Caki2 (cell line): ENCODE measurements at regions not wholly inside any gene's neighbourhood (a gene's known extent, or its start where the extent isn't known, plus 50 kb on each side); places are given as distances from the start of the nearest gene placed in this dataset.

Experiments
- DNase-seq: peaks from one replicate; pipeline ENCODE4 v3.0.0-alpha.2; 2015; ENCODE audit warnings: low read depth
- in situ Hi-C: cut with HindIII; loops from 2 replicates; pipeline ENCODE4 v1.10.0; 2016; ENCODE audit warnings: low sequenced_read_pairs, low pct_unique_long_range_greater_than_20kb, mixed read lengths

DNA sequence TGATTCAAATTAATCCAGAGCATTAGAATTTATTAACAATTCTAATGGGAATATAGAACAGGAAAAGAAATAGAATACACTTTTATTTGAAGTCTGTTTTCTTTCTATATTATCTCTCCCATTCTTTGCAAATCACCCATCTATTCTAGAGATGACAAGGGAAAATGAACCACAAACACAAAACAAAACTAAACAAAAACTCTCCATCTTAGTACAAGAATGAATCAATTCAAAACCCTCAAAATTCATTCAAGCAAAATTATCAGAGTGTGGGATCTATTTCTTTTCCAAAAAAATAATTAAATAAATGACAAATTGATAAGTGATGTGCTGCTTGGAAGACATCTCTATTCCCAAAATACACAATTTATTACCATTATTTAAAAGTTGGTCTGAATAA is 400.1 kb upstream of the NWD2 start:
- in situ Hi-C loops = no loop called here
- no peak for DNase-seq

DNA sequence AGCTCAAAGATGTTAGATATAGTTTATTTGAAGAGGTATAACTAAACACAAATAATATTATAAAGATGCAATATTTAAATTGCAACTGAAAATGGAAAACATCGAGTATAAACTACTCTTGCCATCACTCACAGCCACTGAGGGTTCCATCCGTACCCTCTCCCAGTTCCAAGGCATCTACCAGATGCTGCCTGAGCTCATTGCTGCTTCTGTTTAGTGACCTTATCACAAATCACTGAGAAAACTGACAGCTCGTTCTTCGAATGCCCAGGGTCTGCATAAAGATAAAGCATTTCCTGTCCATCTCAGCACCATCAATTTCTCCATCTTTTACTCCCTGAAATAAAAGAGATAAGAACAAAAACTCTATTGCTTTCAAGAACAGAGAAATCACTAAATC is 391.7 kb upstream of the NWD2 start:
- no peak for DNase-seq
- in situ Hi-C loops = no loop called here

- in situ Hi-C loops = no loop called here
- no peak for DNase-seq
Observed at GRCh38 chr4:36854554-36854953, 390.0 kb upstream of the NWD2 start.

DNA sequence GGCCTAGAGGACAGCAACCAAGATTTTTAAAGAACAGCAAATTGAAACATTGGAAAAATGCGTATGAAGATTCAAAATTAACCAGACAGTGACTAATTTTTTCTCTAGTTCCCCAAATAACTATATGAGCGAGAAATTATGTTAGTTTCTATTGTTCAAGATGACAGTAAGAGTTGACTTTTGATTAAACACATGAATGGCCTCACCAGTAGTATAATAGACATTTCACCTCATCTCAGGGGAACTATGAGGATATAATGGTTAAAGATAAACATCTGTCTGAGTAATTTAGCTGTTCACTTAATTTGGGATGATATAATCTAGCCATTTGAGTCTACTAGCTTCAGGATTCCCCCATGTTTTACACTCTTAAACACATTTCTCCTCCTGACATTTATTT is 380.9 kb upstream of the NWD2 start:
- in situ Hi-C loops = no loop called here
- DNase-seq = no peak

DNA sequence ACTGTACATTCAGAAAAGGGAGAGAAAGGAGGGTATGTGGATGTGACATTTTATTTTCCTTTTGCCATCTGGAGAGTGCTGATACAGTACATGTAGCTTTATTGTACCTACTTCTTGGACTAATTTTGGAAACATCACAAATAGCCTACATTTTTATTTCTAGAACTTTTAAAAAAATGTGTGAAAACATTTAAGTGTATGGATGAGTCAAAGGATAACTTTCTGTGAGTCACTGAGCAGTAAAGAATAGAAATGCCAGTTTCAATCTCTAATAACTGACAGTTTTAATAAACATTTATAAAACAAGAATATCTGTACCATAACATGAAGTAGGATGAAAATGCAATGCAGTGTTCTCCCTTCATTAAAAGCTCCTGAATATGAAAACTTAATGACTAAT is 374.4 kb upstream of the NWD2 start:
- in situ Hi-C loops = no loop called here
- DNase-seq = no peak

DNA sequence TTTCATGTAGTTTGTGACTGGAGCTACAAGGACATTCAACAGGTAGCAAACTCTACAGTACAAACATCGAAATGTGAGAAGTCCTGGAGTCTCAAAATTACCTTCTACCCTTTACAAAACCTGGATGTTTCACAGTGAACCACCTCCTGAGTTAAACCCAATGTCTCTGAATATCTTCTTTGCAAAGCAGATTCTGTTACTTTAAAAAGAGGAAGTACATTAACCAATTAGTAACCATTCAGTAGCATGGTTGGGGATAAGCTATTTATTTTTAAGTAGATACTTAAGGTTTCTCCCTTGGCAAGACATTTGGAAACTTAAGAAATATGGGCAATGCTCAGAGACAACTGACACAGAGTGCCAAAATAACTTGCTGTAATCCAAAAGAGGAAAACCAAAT is 371.9 kb upstream of the NWD2 start:
- no peak for DNase-seq
- in situ Hi-C loops = no loop called here

- in situ Hi-C loops = no loop called here
- DNase-seq = no peak
Observed at GRCh38 chr4:36884151-36884550, 360.4 kb upstream of the NWD2 start.

DNA sequence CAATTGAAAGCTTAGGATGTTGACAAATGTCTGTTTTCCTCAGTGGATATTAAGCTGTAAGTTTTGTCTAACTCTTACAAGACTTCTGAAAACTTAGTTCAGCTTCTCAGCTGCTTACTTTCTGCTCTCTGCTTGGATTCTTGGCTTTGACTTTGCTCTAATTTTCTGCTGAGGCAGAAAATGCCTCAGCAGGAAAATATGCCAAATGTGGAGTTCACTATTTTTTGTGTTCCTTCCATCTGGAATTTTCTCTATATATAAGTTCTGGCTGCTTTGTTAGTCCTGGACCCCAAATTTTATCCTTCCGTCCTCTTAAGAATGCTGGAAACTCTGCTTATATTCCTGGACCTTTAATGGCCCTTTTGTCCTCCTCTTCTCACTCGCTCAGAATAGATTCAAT is 352.6 kb upstream of the NWD2 start:
- in situ Hi-C loops = no loop called here
- DNase-seq = no peak

DNA sequence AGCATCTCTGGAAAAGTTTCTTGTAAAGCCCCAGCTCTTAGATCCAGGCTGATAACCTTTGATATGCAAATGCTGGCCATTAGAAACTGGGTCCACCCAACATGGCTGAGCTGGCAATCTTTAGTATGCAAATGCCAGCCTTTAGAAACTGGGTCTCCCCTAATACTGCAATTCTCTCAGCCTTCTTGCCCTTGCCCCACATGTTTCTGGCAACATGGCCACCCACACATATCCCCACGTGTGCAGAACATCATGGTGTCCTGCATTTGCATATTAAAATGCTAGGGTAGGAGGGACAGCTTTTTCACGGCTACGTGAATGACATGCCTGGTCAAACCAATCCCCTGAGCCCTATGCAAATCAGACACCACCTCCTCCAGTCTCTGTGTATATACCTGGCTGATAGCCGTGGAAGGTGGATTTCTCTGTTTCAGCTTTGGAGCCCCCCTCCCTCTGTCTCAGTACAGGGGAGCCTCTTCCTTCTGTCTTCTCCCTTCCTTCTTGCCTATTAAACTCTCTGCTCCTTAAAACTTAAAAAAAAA is 344.0 kb upstream of the NWD2 start:
- in situ Hi-C loops = no loop called here
- no peak for DNase-seq

DNA sequence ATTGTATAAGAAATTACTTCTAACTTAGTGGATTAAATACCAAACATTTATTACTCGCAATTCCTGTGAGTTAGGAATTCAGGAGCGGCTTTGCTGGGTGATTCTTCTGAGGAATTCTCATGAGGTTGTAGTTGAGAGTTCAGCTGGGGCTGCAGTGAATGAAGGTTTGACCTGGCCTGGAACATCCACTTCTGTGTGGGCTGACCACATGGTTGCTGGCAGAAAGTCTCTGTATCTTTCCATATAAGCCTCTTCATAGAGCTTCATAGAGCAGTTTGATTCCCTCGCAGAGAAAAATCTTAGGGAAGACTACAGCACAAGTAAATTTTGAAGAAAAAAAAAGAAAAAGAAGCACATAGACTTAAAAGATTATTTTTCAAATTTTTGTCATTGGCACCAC is 339.7 kb upstream of the NWD2 start:
- no peak for DNase-seq
- in situ Hi-C loops = no loop called here

GRCh38 chr4:36914106-36914505 is 330.4 kb upstream of the NWD2 start:
- in situ Hi-C loops = no loop called here
- DNase-seq = no peak

- in situ Hi-C loops = no loop called here
- DNase-seq = no peak
Observed at GRCh38 chr4:36915717-36916116, 328.8 kb upstream of the NWD2 start.

DNA sequence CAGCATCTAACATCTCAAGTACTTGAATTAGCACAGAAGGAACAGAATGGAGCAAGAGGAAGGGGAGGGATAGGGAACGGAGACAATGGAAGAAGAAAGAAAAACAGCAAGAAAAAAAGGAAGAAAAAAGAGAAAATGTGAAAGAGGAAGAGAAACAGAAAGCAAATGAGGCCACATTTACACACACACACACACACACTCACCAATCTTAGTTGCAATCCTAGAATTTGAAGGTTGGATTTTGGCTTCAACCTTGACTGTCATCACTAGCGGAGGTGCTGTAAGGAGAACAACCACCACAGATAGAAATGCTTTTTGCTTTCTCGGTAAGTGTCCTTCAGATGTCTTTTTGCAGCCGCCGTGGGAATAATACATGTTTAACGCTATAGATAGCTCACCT is 327.1 kb upstream of the NWD2 start:
- in situ Hi-C loops = no loop called here
- DNase-seq = no peak

DNA sequence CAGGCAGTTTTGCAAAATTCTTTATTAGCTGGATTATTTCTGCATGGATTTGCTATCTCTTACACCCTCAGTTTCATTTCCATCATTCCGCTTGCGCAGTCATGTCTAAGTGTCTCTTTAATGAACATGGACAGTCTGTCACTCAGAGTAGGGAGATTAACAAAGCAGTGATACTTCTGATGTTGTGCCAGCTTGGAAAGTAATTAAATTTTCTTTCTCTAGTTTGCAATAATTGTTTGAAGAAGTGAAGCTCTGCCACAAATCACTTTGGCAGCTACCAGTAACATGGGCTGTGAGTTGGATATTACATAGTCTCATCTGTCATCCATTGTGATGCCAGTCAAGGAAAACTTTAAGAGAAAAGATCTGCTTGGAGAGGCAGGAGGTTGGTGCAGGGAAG is 324.8 kb upstream of the NWD2 start:
- no peak for DNase-seq
- in situ Hi-C loops = no loop called here

DNA sequence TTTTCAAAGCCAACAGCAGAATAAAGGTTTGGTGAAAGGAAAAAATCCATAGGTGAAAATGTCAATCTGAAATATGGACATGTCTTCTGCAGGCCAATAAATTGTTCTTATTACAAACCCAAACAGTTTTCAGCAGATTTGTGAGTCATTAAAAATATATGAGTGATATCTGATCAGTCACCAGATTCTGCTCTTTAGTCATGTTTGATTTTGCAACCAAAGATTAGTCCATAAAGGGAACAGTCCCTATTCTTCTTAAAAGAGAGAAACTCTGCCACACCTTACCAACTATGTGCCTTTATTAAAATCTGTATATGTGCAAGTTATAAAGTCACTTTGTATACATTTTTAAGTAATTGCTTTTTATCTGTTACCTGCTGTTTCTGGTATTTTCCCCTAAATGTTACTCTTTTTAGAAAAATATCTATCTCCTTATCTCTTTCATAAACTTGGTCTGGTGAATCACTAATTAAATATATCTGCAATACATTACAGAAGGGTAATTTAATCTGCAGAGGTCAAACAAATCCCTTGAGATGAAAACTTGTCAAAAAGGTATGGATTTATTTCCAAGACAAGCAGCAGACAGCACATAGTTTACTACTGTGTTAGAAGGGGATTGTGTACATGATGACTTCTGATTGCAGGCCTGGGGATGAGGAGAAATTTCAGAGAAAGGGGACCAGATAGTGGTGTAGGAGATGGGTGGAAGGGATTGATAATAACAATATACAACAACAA is 322.9 kb upstream of the NWD2 start:
- in situ Hi-C loops = no loop called here
- DNase-seq = no peak

GRCh38 chr4:36930562-36931111 is 313.9 kb upstream of the NWD2 start:
- in situ Hi-C loops = no loop called here

DNA sequence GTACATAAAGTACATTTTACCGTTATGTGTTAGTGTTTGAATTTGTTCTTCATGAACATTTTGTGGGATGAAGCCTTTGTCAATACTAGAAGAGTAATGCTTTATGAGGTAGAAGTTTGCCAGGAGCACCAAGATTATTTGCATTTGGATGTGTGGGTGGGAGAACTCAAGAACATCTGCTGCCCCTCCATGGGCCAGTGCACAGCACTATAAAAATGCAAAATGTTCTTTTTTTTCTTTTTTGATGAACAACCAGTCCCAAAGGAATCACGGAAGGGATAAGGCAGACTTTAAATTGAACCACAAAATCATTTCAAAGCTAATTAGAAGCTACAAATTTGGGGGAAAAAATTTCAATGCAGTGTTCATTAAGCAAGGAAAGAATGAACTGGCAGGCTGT is 300.3 kb upstream of the NWD2 start:
- in situ Hi-C loops = no loop called here
- DNase-seq = no peak

More at GRCh38 chr4:36930562-36931111, 313.9 kb upstream of the NWD2 start:
- DNase-seq = no peak

DNA sequence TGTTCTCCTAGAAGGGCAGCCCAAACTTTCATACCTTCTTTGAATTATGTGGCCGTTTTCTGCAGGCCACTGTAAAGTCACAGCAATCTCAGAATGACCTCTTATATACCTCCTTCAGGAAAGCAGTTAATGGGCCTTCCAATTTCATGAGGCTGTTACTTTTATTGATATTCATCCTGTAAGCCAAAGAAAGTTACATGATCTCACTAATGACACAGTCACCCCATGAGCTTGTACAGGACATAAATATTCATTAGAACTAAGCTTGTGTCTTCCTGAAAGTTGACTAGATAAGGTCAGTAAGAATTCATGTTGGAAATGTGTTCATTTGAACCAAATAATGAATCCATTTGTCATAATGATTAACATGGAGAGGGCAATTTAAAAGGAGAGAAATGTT is 283.1 kb upstream of the NWD2 start:
- in situ Hi-C loops = no loop called here
- no peak for DNase-seq

GRCh38 chr4:36966756-36967460 is 277.6 kb upstream of the NWD2 start:
- DNase-seq = no peak
- in situ Hi-C loops = no loop called here

DNA sequence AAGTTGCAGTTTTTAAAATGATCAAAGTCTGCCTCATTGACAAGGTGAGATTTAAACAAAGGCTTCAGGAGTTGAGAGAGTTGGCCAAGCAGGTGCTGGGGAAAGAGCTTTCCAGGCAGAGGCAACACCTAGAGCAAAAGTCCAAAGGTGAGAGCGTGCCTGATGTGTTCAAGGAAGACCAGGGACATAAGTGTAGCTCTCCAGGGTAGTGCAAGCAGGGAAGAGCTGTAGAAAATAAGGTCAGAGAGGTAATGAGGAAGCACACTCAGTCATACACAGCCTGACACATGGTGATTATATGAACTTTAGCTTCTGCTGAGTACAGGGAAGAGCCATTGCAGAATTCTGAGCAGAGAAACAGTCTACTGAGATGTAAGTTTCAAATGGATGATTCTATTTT is 265.0 kb upstream of the NWD2 start:
- in situ Hi-C loops = no loop called here
- no peak for DNase-seq
